Left renal pelvis (tissue), 4 donors: ENCODE measurements at regions not wholly inside any gene's neighbourhood (a gene's known extent, or its start where the extent isn't known, plus 50 kb on each side); places are given as distances from the start of the nearest gene placed in this dataset.

Experiments used
- DNase-seq, 4 donors: peaks; one replicate each; pipeline ENCODE4 v3.0.0-alpha.2; 2013; ENCODE audit warnings: low read depth in 4 of 4, low spot score in 3 of 4

- no peak for DNase-seq
These were observed 314.6 kb downstream of the BCL11B start for GRCh38 chr14:98957211-98958047.

DNA sequence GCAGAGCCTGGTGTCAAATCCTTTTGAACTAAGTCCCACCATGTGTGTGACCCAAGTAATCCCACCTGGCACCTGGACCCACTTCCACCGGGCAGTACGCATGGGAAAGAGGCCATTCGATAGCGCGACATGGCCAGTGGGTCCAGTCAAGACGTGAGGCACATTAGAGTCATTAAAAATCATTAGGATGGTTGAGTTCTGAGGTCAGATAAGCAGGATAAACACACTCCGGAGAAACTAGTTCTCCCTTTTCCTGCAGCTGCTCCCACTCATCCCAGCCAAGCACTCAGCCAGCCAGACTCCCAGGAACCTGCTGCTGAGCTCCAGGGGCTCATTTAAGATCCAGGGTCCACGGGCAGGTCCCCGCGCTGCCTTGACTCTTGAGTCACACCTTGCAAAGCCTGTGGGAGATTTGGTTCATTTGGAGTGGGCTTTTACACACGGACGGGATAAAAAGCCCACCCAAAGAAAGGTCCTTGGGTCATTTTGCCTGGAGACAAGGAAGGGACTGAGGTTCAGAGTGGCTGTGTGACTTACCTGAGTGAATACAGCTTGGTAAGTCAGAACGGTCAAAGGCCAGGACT, 313.9 kb downstream of the BCL11B start:
- DNase-seq = no peak

DNA sequence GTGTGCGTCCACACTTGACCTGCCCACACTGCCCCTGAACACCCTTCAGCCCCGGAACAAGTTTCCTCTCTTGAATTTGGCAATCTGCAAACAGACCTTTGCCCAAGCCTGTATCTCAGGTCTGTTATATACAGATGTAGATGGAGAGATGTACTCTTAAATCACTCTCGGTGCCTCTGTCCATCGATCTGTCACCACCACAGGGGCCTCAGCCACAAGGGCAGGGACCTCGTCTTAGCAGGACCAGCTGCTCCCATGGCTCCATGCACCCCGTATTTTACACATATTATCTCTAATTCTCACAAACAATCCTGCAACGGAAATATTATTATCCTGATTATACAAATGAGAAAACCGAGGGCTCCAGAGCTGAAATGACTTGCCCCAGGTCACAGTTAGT, 313.4 kb downstream of the BCL11B start:
- no peak for DNase-seq

GRCh38 chr14:98959410-98959809, 312.6 kb downstream of the BCL11B start:
- no peak for DNase-seq

GRCh38 chr14:98959958-98960616, 311.9 kb downstream of the BCL11B start:
- DNase-seq = no peak

DNA sequence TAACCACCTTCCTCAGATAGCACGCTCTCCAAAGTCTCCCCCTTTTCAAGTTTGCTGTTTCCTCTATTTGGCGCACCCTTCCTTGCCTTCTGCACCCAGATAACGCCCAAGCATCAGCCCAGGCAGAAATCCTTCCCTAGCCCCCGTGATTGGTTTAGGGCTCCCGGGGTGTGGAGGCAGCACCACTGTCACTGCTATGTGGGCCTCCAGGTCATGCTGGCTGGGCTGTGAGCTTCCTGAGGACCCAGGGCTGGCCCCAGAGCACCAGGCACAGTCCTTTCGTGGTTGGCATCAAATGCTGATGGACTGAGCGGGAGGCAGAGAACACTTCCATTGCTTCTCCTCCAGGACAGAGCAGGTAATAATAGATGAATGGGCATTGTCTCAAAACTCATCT, 311.4 kb downstream of the BCL11B start:
- no peak for DNase-seq

DNA sequence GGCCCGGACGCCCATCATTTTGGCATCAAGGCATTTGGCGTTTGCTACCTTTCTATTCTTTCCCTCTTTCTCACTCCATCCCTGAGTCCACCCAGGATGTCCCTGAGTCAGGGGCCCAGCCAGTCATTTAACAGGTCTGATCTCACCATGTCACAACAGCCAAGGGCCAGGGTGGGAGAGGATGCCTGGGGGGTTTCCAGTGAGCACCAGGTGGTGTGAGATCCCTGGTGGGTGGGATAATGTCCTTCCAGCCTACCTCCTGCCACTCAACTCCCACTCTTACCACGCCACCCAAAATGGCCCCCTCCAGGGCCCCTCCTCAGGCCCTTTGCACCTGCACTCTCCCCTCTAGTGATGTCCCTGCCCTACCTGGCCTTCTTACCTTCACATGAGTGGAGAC, 310.8 kb downstream of the BCL11B start:
- DNase-seq = no peak

DNA sequence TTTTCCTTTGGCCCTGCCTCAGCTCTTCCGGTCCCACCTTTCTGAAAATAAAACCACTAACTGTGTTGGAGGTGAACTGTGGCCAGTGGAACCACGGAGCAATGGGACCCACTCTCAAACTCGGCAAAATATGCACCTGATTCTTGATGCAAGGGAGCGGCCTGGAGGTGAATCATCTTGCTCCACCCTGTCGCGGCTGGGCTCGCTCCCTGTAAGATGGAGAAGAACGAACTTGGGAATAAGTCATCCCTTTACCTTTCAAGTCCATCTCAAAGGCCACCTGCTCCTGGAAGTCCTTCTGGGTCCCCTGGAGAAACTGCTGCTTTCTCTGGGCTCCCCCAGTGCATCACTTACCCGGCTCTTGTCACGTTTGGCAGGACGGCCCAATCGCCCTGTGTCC, 309.9 kb downstream of the BCL11B start:
- DNase-seq = no peak

DNA sequence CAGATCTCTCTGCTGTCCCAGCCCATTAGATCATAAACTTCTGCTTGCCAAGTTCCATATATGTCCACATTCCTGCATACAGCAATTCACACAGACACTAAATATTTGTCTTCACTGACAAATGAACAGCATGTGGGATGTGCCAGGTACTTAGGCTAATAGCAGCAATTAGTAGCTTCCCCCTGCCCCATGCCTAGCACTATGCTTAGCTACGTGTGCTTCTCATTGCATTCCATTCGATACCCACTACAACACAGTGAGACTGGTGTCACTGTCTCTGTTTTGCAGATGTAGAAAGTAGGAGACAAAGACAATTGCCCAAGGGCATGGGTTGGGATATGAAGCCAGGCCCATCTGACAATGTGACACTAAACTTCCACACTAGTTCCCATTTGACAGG, 308.4 kb downstream of the BCL11B start:
- no peak for DNase-seq

- DNase-seq = no peak
These were observed 307.8 kb downstream of the BCL11B start for GRCh38 chr14:98964171-98964570.

GRCh38 chr14:98965076-98965475, 306.9 kb downstream of the BCL11B start:
- no peak for DNase-seq

- DNase-seq = no peak
These were observed 306.0 kb downstream of the BCL11B start for GRCh38 chr14:98966016-98966415.

DNA sequence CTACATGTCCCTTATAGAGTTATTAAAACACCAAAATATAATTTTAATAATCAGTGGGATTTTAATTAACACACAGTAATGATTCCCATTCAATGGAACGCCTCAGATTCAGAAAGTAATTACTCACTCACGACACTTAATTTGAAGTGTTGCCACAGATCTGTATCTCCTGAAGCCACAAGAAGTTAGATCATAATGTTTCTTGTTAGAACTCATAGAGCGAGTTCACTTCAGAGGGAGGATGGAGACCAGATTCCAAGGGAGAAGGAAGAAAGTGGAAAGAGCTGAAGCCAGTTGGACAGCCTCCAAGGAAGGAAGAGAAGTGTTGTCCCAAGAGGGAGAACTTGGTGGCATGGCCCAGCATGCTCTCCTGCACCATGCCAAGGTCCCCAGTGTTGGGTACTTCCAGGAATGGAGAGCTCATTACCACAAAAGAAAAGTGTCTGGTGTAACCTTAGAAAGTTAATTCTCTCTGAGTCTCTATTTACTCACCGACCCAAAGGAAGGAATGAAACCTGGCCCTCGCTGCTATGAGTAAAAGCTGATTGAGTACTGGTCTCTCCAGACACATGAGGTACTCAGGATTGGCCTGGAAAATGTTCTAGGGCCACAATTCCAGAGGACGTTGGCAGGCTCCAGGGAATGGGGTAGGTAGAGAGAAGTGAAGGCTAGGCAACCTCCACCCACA, 305.4 kb downstream of the BCL11B start:
- DNase-seq = no peak

GRCh38 chr14:98974113-98974512, 297.9 kb downstream of the BCL11B start:
- DNase-seq = no peak

DNA sequence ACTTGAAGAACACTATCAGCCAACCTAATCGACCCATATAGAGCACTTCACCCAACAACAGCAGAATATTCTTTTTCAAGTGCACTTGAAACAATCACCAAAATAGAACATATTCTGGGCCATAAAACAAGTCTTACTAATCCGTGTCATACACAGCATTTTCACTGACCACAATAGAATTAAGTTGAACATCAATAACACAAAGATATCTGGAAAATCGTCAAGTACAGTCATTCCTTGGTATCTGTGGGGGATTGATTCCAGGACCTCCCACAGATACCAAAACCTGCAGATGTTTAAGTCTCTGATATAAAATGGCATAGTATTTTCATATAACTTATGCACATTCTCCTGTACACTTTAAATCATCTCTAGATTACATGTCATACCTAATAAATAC, 295.7 kb downstream of the BCL11B start:
- no peak for DNase-seq

GRCh38 chr14:98977451-98977850, 294.5 kb downstream of the BCL11B start:
- DNase-seq = no peak

GRCh38 chr14:98982986-98983385, 289.0 kb downstream of the BCL11B start:
- no peak for DNase-seq

DNA sequence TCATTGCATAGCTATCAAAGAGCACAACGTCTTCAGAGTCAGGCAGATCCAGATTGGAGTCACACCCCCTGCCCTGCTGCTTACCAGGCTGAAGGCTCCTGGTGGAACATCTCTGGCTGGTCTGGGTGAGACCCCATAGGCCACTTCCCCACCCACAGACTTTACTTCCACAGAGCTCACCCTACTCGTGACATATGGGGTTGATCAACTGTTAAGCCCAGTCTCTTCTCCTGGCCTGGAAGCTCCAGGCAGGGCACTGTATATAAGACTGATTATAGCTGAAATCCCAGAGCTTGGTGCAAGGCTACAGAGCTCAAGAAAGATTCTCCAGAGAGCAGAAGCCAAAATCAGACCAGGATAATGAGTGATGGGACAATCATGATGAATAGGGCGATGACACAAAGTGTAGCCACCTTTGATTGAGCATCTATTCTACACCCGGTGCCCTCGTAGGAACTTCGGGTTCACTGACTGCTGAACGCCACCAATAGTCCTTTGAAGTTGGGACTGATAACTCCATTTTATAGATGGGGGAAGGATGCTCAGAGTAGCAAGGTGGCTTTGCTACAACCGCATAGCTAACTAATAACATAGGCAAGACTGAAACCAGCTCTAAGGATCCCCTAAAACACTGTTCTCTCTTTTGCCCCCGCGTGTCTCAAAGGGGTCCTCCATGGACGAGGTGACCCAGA, 287.8 kb downstream of the BCL11B start:
- DNase-seq = no peak

DNA sequence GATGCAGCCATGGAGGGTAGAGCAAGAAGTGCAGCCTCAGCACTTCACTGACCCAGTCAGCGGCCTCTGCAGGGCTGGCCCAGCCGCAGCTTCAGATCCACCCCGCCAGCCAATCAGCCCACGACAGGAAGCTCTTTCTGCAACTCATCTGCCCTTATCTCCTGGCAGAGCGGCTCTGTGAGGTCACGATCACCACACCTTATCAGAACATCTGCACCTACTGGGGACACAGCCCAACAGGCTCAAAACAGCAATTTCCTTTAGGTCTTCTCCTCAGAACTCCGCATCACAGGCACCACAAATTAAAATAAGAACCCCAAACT, 287.3 kb downstream of the BCL11B start:
- no peak for DNase-seq

- no peak for DNase-seq
These were observed 278.2 kb downstream of the BCL11B start for GRCh38 chr14:98993818-98994217.

GRCh38 chr14:98994561-98994960, 277.4 kb downstream of the BCL11B start:
- DNase-seq = no peak
